GM18867 (cell line): ENCODE measurements at regions not wholly inside any gene's neighbourhood (a gene's known extent, or its start where the extent isn't known, plus 50 kb on each side); places are given as distances from the start of the nearest gene placed in this dataset.

ENCODE experiments used
- ATAC-seq: cut with Tn5 transposase; IDR thresholded peaks from one replicate; pipeline ENCODE4 v1.9.1; 2021; ENCODE audit warnings: mild to moderate bottlenecking, moderate library complexity; ENCODE audit not compliant: unreplicated experiment

GRCh38 chr6:71114986-71115385 is 158.1 kb upstream of the B3GAT2 start:
- no peak for ATAC-seq

- ATAC-seq, result no peak
These were observed 162.7 kb upstream of the B3GAT2 start for GRCh38 chr6:71119560-71119959.

GRCh38 chr6:71123051-71123450 is 165.6 kb upstream of the OGFRL1 start:
- no peak for ATAC-seq

DNA sequence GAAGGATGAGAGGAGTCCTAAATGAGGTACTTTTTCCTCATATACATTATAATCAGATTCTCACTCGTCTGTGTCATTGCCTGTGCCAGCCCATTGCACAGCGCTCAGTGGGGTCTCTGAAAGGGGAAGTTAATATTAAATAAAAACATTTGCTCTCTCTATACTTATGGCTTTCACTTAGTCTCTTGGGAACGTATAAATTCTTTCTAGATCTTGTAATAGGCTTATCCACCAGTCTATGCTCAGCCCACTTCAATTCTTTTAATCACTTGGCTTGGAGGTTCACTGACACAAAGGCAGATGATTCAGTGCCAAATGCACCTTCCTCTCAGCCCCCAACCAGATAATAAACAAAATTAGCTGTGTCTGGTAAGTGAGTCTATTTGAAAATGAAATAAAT is 164.3 kb upstream of the OGFRL1 start:
- ATAC-seq, result no peak

DNA sequence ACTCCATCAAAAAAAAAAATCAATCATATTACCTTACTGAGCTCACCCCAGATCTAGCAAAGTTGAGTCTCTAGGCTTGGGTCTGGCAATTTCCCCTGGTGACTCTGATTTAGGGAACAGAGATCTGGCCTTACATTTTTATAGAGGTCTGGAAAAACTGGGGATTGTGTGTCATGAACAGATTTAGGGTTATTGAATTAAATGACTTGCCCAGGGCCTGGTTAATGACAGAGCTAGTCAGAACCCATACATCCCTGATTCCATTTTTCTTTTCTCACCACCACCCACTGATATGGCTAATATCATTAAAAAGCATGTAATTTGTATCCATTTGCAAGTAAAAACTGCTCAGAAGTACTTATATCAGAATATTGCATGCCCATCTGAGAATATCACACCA is 163.4 kb upstream of the OGFRL1 start:
- ATAC-seq, result no peak

DNA sequence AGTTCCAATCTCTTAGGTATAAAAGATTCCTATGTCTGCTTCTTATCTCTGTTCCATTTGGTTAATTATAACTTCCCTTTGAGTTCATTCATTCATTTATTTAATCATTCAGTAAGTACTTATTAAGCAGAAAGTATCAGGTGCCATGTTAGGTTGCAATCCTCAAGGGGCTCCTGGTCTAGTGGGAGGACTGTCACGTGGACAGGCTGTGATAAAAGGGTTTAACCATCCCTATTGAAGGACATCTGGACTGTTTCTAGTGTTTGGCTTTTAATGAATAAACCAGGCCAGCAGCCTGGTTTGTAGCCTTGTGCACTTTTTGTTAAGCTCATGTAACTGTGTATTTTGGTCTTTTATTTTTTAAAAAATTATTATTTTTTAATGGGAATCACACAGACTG is 162.1 kb upstream of the OGFRL1 start:
- no peak for ATAC-seq

DNA sequence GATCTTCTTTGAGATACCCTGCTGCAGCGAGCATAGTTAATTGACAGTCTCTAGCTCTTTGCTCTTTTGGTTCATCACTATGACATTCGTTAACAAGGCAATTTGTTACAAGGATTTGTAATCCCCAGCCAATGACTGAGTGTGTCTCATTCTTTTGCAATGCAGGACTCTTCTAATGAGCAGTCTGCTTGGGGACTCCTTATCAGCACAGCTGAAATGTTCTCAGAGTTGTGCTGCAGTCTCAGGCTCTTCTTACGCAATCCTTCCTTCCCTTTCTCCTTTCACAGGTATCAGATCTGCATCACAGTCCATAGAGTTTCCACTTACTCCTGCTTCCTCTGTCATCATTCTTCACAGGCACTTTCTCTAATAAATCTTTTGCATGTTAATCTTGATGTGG is 161.2 kb upstream of the OGFRL1 start:
- no peak for ATAC-seq

DNA sequence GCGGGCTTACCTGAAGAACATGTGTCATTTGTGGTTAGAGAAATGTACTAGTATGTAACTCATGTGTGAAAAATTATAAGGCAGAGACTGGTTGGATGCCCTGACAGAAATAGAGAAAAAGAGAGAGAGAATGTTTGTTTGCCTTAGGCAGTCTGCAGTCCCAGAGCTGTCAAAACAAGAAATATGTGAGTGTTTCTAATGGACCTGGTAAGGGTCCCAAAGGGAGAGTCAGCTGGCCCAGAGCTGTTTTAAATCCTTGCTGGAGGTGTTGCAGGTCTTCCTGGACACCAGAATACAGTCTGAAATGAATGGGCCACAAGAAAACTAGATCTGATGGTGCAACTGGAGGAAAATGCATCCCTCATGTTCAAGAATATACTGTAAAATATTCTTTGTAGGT is 158.3 kb upstream of the OGFRL1 start:
- no peak for ATAC-seq

DNA sequence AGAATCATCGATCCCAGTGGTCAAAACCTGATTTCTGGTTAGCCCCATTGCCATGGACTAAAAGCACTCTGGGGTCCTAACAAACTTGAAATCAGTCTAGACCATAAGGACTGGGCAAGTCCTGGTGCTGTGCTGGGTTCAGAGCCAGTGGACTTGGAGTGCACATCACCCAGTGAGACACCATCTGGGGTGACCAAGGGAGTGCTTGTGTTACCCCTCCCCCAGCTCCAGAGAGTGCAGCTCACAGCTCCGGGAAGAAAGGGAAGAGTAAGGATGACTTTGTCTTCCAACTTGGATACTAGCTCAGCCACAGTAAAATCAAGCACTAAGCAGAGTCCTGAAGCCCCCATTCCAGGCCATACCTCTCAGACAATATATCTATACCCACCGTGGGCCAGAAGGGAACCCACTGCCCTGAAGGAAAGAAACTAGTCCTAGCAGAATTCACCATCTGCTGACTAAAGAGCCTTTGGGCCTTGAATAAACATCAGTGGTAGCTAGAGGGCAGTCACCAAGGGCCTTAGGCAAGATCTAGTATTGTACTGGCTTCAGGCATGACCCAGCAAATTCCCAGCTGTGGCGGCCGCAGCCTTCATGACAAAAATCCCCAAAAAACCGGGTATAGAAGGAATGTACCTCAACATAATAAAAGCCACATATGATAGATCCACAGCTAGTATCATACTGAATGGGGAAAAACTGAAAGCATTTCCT is 153.5 kb upstream of the OGFRL1 start:
- no peak for ATAC-seq

DNA sequence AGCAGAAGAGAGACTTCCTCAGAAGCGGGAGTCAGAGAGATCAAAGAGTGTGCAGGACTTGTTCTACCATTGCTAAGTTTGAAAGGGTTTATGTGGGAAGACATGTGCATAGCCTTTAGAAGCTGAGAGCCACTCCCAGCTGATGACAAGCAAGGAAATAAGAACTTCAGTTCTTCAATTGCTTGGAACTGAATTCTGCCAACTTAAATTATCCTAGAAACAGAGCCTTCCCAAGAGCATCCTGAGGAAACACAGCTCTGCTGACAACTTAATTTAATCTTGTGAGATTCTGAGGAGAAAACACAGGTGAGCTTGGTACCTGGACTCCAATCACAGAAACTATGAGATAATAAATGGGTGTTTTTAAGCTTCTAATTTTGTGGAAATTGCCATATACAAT is 150.6 kb upstream of the OGFRL1 start:
- no peak for ATAC-seq

DNA sequence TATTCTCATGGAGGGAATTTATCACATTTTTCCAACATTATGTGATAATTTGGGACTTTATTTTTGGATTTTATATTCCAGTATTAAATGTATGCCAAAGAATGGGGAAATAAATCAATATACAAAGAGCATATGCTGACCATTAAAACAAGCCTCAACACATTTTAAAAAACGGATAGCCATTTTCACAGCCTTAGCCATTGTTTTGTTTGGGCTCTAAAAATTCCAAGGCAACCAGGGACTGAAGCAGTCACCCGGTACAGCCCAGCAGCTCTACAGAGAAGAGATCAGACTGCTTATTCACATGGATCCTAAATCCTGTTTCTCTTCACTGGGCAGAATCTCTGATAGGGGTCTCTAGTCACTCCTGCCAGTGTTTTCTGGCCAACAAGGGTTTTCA is 150.2 kb upstream of the OGFRL1 start:
- no peak for ATAC-seq

GRCh38 chr6:71139249-71139648 is 149.4 kb upstream of the OGFRL1 start:
- ATAC-seq, result no peak

DNA sequence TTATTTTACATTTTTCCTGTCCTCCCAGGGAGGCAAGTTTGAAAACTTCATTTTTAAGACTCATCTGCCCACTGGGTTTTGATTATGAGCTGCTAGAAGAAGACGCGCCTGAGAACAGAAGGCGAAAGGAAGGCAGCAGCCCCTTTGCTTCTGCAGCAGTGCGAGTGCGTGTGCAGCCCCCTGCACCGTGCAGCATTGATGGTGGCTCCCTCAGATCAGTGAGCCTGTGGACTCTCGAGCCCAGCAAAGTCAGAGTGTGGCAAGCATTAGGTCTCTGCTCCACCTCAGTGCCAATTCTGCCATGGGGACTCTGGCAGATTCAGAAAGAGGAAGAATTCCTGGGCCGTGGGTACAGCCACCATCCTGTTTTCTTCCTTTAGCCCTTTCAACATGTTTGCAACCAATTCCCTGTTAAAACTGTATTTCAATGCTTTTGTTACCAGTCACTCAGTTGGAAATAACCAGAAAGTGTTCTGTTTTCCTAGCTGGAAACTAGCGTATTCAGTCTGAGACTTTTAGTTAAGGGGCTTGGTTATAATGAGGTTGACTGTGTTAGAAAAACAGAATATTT is 134.8 kb upstream of the OGFRL1 start:
- no peak for ATAC-seq

- ATAC-seq, result no peak
These were observed 131.3 kb upstream of the OGFRL1 start for GRCh38 chr6:71157345-71157744.

- ATAC-seq, result no peak
These were observed 123.7 kb upstream of the OGFRL1 start for GRCh38 chr6:71164890-71165289.

DNA sequence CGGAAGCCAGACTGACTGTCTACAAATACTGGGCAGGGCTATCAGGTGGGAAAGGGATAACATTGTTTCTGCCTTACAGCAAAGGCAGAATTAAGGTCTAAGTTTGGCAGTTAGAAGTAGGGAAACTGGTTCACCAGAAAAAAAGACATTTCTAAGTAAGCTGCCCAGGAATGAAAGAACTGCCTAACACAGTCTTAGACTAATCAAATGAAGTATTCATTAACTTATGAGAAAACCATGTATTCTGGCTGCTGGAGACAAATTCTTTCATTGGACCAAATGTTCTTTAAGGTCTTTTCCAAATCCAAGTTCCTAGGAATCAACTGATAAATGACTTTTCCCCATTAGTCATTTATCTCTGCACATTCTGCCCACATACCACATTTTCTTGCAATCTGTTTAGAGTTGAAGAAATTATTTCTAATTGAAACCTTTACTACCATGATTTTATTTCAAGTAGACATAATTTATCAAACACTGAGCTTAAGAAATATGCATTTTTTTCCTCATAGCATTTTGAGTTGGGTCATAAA is 120.3 kb upstream of the OGFRL1 start:
- no peak for ATAC-seq

DNA sequence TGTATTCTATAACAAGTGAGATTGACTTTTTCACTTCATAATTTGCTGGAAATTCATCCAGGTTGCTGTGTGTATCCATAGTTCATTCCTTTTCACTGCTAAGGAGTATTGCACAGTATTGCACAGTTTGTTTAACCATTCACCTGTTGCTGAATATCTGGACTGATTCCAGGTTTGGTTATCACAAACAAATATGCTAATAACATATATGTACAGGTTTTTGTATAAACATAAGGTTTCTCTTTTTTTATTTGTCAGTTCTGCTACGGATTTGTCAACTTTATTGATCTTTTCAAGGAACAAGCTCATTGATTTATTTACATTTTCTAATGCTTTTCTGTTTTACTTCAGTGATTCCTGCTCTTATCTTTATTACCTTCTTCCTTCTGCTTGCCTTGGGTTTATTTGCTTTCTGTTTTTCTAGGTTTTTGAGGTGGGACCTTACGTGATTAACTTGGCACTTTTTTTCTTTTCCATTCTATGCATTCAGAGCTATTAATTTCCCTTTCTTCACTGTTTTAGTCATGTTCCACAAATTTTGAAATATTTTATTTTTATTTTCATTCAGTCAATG is 117.0 kb upstream of the OGFRL1 start:
- no peak for ATAC-seq

GRCh38 chr6:71179249-71179885 is 109.2 kb upstream of the OGFRL1 start:
- no peak for ATAC-seq

DNA sequence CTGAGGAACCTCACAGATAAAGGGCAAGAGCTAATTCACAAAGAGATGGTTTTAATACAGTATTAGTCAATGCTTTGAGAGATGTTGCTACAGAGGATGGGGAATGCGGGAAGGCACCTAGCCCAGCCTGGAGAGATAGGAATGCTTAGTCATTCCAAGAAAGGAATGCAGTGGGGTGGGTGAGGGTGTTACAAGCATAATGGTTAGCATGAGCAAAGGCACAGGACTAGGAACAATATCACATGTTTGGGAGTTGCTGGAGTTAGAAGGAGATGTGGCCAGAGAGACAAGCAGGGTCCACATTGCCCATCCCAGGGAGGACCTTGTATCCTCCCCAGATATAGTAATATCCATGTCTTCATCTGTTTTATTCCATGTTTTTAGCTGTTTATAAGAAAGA is 107.0 kb upstream of the OGFRL1 start:
- no peak for ATAC-seq

DNA sequence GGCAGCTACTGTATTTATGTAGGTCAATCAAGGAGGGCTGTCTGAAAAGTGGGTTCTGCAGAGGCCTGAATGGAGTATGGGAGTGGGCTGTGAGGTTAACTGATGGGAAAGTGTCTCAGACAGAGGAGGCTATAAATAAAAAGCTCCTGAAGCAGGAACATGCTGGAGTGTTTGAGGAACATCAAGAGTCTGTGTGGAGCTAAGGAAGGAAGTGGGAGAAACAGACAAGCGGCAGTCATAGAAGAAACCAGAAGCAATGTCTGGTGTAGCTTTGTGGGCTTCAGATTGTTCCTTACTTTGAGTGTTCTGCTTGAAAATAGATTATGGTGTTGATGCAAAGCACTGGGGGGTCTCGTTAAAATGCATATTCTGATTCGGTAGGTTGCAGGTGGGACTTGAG is 101.5 kb upstream of the OGFRL1 start:
- ATAC-seq, result no peak

DNA sequence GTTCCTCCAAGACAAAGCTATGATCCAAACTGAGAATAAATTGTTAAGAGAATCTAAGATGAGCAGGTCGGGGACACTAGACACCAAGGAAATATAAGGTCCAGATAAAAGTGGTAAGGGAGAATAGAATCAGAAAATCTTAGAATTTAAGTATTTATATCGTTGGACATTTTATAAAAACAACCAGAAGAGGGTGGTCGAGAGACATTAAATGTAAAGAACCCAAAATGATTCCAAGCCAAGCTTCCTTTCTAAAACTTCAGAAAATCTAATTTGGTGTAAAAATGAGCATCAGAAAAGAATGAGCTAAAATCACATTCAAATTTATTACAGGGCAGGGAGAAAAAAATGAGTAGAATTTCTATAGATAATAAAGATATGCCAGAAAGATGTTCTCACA is 97.8 kb upstream of the OGFRL1 start:
- ATAC-seq, result no peak

- no peak for ATAC-seq
These were observed 93.9 kb upstream of the OGFRL1 start for GRCh38 chr6:71194724-71195123.
